ENCODE measurements at regions not wholly inside any gene's neighbourhood (a gene's known extent, or its start where the extent isn't known, plus 50 kb on each side); places are given as distances from the start of the nearest gene placed in this dataset.

GRCh38 chrX:125202591-125203248, 117.0 kb upstream of the TEX13C start:
- WGBS = 4% methylated on average over 33 of the region's 33 CpGs

More at GRCh38 chrX:125202591-125203248, 117.0 kb upstream of the TEX13C start:
- Histone ChIP-seq H3K36me3 (ENCODE audit: control insufficient read depth in 4 of 4, insufficient read depth in 3 of 4, low read depth in 1 of 4, low read length in 3 of 4) (no peaks in the 10 kb centered on the region), H3K27me3 (ENCODE audit: control insufficient read depth in 4 of 4, insufficient read depth in 4 of 4, low read length in 3 of 4) (no peaks in the 10 kb centered on the region), H3K4me3 (ENCODE audit: low read depth in 1 of 3, low read length in 3 of 3) (peak overlapping the region in 1 of 3 donors; percentile 1), H3K4me1 (ENCODE audit: control insufficient read depth in 4 of 4, insufficient read depth in 4 of 4, low read length in 3 of 4) (peaks cover 3 to 22% (median 12%) of the 10 kb centered on the region in 4 donors), H3K27ac (ENCODE audit: low read depth in 1 of 2, low read length in 2 of 2) (no peak overlapping the region), H3K9ac (ENCODE audit: low read depth in 1 of 2, low read length in 2 of 2) (no peak overlapping the region), H3K9me3 (ENCODE audit: control insufficient read depth in 4 of 4, low read length in 3 of 4) (no peaks in the 10 kb centered on the region)
- no peak for DNase-seq (ENCODE audit: low spot score)
- TF ChIP-seq JUND (IDR thresholded peaks at IDR 0.05) (no peak), EGR1 (IDR thresholded peaks at IDR 0.05; ENCODE audit: low read depth in 2 of 2) (no peak), FOXA1 (IDR thresholded peaks at IDR 0.05) (no peak), FOXA2 (IDR thresholded peaks at IDR 0.05) (no peak), ZBTB33 (IDR thresholded peaks at IDR 0.05) (no peak), HNF4G (IDR thresholded peaks at IDR 0.05) (no peak), ATF3 (IDR thresholded peaks at IDR 0.05) (no peak), REST (IDR thresholded peaks at IDR 0.05) (no peak), YY1 (IDR thresholded peaks at IDR 0.05) (no peak), MAX (IDR thresholded peaks at IDR 0.05) (no peak), NR2F2 (IDR thresholded peaks at IDR 0.05) (no peak), RXRA (IDR thresholded peaks at IDR 0.05) (no peak), HNF4A (conservative IDR thresholded peaks at IDR 0.05) (no peak), TAF1 (conservative IDR thresholded peaks at IDR 0.05) (no peak), SP1 (IDR thresholded peaks at IDR 0.05) (no peak)

All from liver (tissue), 7 donors.